DND-41 (cell line): ENCODE measurements at regions not wholly inside any gene's neighbourhood (a gene's known extent, or its start where the extent isn't known, plus 50 kb on each side); places are given as distances from the start of the nearest gene placed in this dataset.

Source experiments
- ATAC-seq: fragments of 200-7000 bp; cut with Tn5 transposase; 3 replicates; pipeline ENCODE4 v1.9.1; 2021; ENCODE audit warnings: low read depth; ENCODE audit not compliant: insufficient read depth
- DNase-seq: peaks from one replicate; pipeline ENCODE4 v3.0.0-alpha.2; 2020
- H2AFZ ChIP-seq: 2 replicates; pipeline ENCODE4 v1.6.0; 2012; ENCODE audit warnings: low read depth, low read length
- H3K27ac ChIP-seq: 2 replicates; pipeline ENCODE4 v1.5.1; 2012; ENCODE audit warnings: low read length, inconsistent platforms
- H3K27me3 ChIP-seq: fragments of 200-600 bp; sonication (generic); 2 replicates; pipeline ENCODE4 v1.6.0; 2012; ENCODE audit warnings: low read length, mild to moderate bottlenecking, inconsistent platforms; ENCODE audit not compliant: insufficient read depth, poor library complexity
- H3K36me3 ChIP-seq: 2 replicates; pipeline ENCODE4 v1.5.1; 2012; ENCODE audit warnings: low read length, inconsistent platforms; ENCODE audit not compliant: insufficient read depth
- H3K4me1 ChIP-seq: 2 replicates; pipeline ENCODE4 v1.5.1; 2012; ENCODE audit warnings: mild to moderate bottlenecking, low read length; ENCODE audit not compliant: insufficient read depth
- H3K4me2 ChIP-seq: 2 replicates; pipeline ENCODE4 v1.6.0; 2012; ENCODE audit warnings: mild to moderate bottlenecking, moderate library complexity, low read length, inconsistent platforms; ENCODE audit not compliant: insufficient read depth
- H3K4me3 ChIP-seq, 2 experiments: fragments of 200-600 bp in 1 of 2; shearing (Covaris generic) in 1 of 2; 2 replicates each; pipeline ENCODE4 v1.5.1; 2012 to 2016; ENCODE audit warnings: inconsistent platforms in 2 of 2, low read length in 2 of 2, mild to moderate bottlenecking in 2 of 2, low read depth in 1 of 2, moderate library complexity in 1 of 2
- H3K79me2 ChIP-seq: 2 replicates; pipeline ENCODE4 v1.6.0; 2012; ENCODE audit warnings: low read length, inconsistent platforms; ENCODE audit not compliant: insufficient read depth
- H3K9ac ChIP-seq: 2 replicates; pipeline ENCODE4 v1.6.0; 2012; ENCODE audit warnings: low read depth, mild to moderate bottlenecking, inconsistent platforms, low read length, moderate library complexity
- H3K9me3 ChIP-seq: 2 replicates; pipeline ENCODE4 v1.5.1; 2012; ENCODE audit warnings: low read length, moderate library complexity, mild to moderate bottlenecking, inconsistent platforms; ENCODE audit not compliant: insufficient read depth, severe bottlenecking
- H4K20me1 ChIP-seq: 2 replicates; pipeline ENCODE4 v1.6.0; 2012; ENCODE audit warnings: low read length; ENCODE audit not compliant: insufficient read depth
- CTCF ChIP-seq: IDR thresholded peaks from 2 replicates; pipeline ENCODE4 v1.5.1; 2012; ENCODE audit warnings: borderline replicate concordance, low read length, moderate library complexity, mild to moderate bottlenecking; ENCODE audit not compliant: poor library complexity, severe bottlenecking; ENCODE audit errors: extremely low read depth
- EZH2 ChIP-seq: IDR thresholded peaks from 3 replicates; pipeline ENCODE4 v1.6.1; 2012; ENCODE audit warnings: borderline replicate concordance, low read depth, mild to moderate bottlenecking, moderate library complexity, low read length, inconsistent platforms; ENCODE audit not compliant: severe bottlenecking

DNA sequence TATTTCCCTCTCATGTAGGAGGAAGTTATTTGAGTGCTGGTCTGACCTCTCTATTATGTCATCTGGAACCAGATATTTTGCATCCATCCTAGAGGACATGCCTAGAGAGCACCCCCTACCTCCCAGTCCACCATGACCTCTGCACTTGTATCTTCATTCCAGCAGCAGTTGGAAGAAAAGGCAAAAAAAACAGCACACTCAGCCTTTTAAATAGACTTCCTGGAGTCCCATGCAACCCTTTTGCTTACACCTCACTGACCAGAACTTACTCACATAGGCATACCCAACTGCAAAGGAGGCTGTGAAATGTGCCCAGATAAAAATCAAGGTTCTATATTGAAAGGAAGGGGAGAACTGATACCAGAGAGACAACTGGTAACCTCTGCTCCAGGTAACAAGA lies 92.3 kb upstream of the FHIT start:
- no peaks in the 10 kb centered on the region for H3K9me3 ChIP-seq
- H4K20me1 ChIP-seq, result no peaks in the 10 kb centered on the region
- no peak overlapping the region for H2AFZ ChIP-seq
- no peaks in the 10 kb centered on the region for H3K27me3 ChIP-seq
- no peak for TF ChIP-seq EZH2
- TF ChIP-seq CTCF, result no peak
- H3K36me3 ChIP-seq, result no peaks in the 10 kb centered on the region
- no peaks in the 10 kb centered on the region for H3K79me2 ChIP-seq
- no peaks in the 10 kb centered on the region for H3K4me1 ChIP-seq
- no peak overlapping the region for H3K27ac ChIP-seq
- ATAC-seq (no peak), DNase-seq (no peak)
- no peak overlapping the region for H3K4me2 ChIP-seq
- H3K9ac ChIP-seq, result no peak overlapping the region
- H3K4me3 ChIP-seq, result no peak overlapping the region

GRCh38 chr3:61345020-61345419 lies 93.8 kb upstream of the FHIT start:
- DNase-seq (no peak), ATAC-seq (no peak)
- no peaks in the 10 kb centered on the region for H3K36me3 ChIP-seq
- H4K20me1 ChIP-seq, result no peaks in the 10 kb centered on the region
- H3K4me1 ChIP-seq, result no peaks in the 10 kb centered on the region
- H3K27me3 ChIP-seq, result no peaks in the 10 kb centered on the region
- TF ChIP-seq EZH2, result no peak
- no peak for TF ChIP-seq CTCF
- H2AFZ ChIP-seq, result no peak overlapping the region
- H3K4me2 ChIP-seq, result no peak overlapping the region
- no peaks in the 10 kb centered on the region for H3K79me2 ChIP-seq
- H3K27ac ChIP-seq, result no peak overlapping the region
- no peak overlapping the region for H3K4me3 ChIP-seq
- H3K9ac ChIP-seq, result no peak overlapping the region
- H3K9me3 ChIP-seq, result no peaks in the 10 kb centered on the region

- TF ChIP-seq EZH2, result no peak
- no peak for TF ChIP-seq CTCF
- ATAC-seq, result no peak
- Histone ChIP-seq H2AFZ (no peak overlapping the region), H3K27ac (no peak overlapping the region), H3K9ac (no peak overlapping the region), H3K4me1 (no peaks in the 10 kb centered on the region), H3K9me3 (no peaks in the 10 kb centered on the region), H3K36me3 (no peaks in the 10 kb centered on the region), H4K20me1 (no peaks in the 10 kb centered on the region), H3K27me3 (no peaks in the 10 kb centered on the region), H3K4me2 (no peak overlapping the region), H3K4me3 (no peak overlapping the region), H3K79me2 (no peaks in the 10 kb centered on the region)
- DNase-seq, result no peak
Measured at GRCh38 chr3:61347981-61348380, 96.7 kb upstream of the FHIT start.

DNA sequence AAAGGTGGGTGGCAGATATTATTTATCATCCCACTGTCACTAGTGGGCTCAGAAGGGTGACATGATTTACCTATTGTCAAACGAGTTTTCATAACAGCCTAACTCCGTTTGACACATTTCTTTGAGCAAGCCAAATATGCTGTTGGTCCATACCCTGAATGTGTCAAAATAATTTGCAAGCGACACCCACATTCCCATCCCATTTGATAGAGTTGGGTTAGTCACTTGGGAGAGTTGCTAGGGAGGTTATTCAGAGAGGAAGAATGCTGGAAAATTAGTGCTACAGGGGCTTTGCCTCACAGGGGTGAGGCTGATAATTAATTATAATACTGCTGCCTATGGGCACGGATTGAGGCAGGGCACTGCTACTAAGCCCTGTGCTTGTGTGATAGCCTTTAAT lies 98.5 kb upstream of the FHIT start:
- TF ChIP-seq EZH2, result no peak
- TF ChIP-seq CTCF, result no peak
- Histone ChIP-seq H3K4me2 (no peak overlapping the region), H2AFZ (no peak overlapping the region), H3K36me3 (no peaks in the 10 kb centered on the region), H3K4me3 (no peak overlapping the region), H3K4me1 (no peaks in the 10 kb centered on the region), H3K9ac (no peak overlapping the region), H3K79me2 (no peaks in the 10 kb centered on the region), H3K27ac (no peak overlapping the region), H3K9me3 (no peaks in the 10 kb centered on the region), H4K20me1 (no peaks in the 10 kb centered on the region), H3K27me3 (no peaks in the 10 kb centered on the region)
- ATAC-seq (no peak), DNase-seq (no peak)
